K562 (cell line): ENCODE measurements at regions not wholly inside any gene's neighbourhood (a gene's known extent, or its start where the extent isn't known, plus 50 kb on each side); places are given as distances from the start of the nearest gene placed in this dataset.

Source experiments
- CREB3 ChIP-seq: fragments of 450-650 bp; conservative IDR thresholded peaks from 2 replicates; pipeline ENCODE4 v1.6.1; 2016; ENCODE audit warnings: missing genetic modification characterization, low read depth, mild to moderate bottlenecking, missing compliant biosample characterization, moderate library complexity
- CTCFL ChIP-seq: IDR thresholded peaks from 2 replicates; pipeline ENCODE4 v1.6.1; 2011; ENCODE audit warnings: borderline replicate concordance, low read depth, mild to moderate bottlenecking, moderate library complexity, low read length; ENCODE audit not compliant: insufficient read depth, poor library complexity, severe bottlenecking
- ZNF583 ChIP-seq: fragments of 250-450 bp; sonication (Bioruptor Pico); IDR thresholded peaks from 2 replicates; pipeline ENCODE4 v1.4.0; 2020
- ZNF639 ChIP-seq, 2 experiments: fragments of 200-800 bp in 1 of 2; sonication (Bioruptor generic) in 1 of 2; sonication (generic) in 1 of 2; formaldehyde crosslinking in 1 of 2; IDR thresholded peaks in 1 of 2; conservative IDR thresholded peaks in 1 of 2; 2 replicates each; pipeline versions ENCODE4 v1.5.0 to v1.6.1; 2016 to 2020; ENCODE audit warnings: missing compliant biosample characterization in 1 of 2, missing genetic modification characterization in 1 of 2, missing genetic modification reagents in 1 of 2
- TF ChIP-seq, protein P1 (sequence below), 2 experiments: fragments of 450-650 bp; formaldehyde crosslinking in 1 of 2; IDR thresholded peaks; 2 replicates each; pipeline versions ENCODE4 v1.4.0 to v1.6.1; 2014 to 2020; ENCODE audit warnings: mild to moderate bottlenecking in 2 of 2, borderline replicate concordance in 1 of 2, low read depth in 1 of 2
- TF ChIP-seq, protein P2 (sequence below): fragments of 200-800 bp; sonication (Bioruptor generic); IDR thresholded peaks from 2 replicates; pipeline ENCODE4 v1.6.1; 2016; ENCODE audit warnings: missing genetic modification characterization, missing compliant biosample characterization

GRCh38 chr17:13346081-13346533 is 255.6 kb downstream of the HS3ST3A1 start (continued):
- TF ChIP-seq, protein P1, sequence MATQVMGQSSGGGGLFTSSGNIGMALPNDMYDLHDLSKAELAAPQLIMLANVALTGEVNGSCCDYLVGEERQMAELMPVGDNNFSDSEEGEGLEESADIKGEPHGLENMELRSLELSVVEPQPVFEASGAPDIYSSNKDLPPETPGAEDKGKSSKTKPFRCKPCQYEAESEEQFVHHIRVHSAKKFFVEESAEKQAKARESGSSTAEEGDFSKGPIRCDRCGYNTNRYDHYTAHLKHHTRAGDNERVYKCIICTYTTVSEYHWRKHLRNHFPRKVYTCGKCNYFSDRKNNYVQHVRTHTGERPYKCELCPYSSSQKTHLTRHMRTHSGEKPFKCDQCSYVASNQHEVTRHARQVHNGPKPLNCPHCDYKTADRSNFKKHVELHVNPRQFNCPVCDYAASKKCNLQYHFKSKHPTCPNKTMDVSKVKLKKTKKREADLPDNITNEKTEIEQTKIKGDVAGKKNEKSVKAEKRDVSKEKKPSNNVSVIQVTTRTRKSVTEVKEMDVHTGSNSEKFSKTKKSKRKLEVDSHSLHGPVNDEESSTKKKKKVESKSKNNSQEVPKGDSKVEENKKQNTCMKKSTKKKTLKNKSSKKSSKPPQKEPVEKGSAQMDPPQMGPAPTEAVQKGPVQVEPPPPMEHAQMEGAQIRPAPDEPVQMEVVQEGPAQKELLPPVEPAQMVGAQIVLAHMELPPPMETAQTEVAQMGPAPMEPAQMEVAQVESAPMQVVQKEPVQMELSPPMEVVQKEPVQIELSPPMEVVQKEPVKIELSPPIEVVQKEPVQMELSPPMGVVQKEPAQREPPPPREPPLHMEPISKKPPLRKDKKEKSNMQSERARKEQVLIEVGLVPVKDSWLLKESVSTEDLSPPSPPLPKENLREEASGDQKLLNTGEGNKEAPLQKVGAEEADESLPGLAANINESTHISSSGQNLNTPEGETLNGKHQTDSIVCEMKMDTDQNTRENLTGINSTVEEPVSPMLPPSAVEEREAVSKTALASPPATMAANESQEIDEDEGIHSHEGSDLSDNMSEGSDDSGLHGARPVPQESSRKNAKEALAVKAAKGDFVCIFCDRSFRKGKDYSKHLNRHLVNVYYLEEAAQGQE (IDR thresholded peaks at IDR 0.05; ENCODE audit: borderline replicate concordance): no peak
- TF ChIP-seq, protein P1 (CRISPR knock-in tag; IDR thresholded peaks at IDR 0.05; ENCODE audit: low read depth): no peak
- TF ChIP-seq CREB3 (no peak), ZNF583 (peak; percentile 46; the same call in 1 of the 2 replicates), ZNF639 (CRISPR knock-in tag; conservative IDR thresholded peaks at IDR 0.05 in 1 of 2, IDR thresholded peaks at IDR 0.05 in 1 of 2) (peak in 1 of 2 experiments; percentile 33; a peak in 1 of 4 replicates), CTCFL (no peak)
- TF ChIP-seq, protein P2, sequence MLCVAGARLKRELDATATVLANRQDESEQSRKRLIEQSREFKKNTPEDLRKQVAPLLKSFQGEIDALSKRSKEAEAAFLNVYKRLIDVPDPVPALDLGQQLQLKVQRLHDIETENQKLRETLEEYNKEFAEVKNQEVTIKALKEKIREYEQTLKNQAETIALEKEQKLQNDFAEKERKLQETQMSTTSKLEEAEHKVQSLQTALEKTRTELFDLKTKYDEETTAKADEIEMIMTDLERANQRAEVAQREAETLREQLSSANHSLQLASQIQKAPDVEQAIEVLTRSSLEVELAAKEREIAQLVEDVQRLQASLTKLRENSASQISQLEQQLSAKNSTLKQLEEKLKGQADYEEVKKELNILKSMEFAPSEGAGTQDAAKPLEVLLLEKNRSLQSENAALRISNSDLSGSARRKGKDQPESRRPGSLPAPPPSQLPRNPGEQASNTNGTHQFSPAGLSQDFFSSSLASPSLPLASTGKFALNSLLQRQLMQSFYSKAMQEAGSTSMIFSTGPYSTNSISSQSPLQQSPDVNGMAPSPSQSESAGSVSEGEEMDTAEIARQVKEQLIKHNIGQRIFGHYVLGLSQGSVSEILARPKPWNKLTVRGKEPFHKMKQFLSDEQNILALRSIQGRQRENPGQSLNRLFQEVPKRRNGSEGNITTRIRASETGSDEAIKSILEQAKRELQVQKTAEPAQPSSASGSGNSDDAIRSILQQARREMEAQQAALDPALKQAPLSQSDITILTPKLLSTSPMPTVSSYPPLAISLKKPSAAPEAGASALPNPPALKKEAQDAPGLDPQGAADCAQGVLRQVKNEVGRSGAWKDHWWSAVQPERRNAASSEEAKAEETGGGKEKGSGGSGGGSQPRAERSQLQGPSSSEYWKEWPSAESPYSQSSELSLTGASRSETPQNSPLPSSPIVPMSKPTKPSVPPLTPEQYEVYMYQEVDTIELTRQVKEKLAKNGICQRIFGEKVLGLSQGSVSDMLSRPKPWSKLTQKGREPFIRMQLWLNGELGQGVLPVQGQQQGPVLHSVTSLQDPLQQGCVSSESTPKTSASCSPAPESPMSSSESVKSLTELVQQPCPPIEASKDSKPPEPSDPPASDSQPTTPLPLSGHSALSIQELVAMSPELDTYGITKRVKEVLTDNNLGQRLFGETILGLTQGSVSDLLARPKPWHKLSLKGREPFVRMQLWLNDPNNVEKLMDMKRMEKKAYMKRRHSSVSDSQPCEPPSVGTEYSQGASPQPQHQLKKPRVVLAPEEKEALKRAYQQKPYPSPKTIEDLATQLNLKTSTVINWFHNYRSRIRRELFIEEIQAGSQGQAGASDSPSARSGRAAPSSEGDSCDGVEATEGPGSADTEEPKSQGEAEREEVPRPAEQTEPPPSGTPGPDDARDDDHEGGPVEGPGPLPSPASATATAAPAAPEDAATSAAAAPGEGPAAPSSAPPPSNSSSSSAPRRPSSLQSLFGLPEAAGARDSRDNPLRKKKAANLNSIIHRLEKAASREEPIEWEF: no peak
